ENCODE measurements at regions not wholly inside any gene's neighbourhood (a gene's known extent, or its start where the extent isn't known, plus 50 kb on each side); places are given as distances from the start of the nearest gene placed in this dataset.

GRCh38 chr5:56512313-56512996 is 279.3 kb upstream of the ANKRD55 start:
- no peak for DNase-seq

DNA sequence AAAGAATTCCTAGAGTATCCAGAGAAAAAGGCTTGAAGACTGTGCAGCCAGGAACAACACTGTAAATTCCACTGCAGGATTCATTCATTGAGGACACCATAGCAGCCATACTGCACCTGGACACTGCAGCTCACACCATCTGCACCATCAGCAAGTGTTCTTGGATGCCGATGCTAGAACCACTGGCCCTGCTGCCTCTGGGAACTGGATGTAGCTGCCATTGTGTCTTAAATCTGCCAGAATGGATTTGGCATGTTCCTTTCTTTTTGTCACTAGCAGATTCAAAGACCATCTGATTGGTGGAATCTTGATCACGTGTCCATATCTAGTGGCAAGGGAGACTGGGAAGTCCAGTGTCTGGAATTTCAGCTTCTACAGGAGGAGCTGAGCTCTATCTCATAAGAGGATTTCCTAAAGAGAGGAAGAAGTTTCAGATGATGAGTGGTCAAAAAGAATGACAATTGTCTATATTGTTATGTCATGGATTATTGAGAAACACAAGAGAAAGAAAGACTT is 278.3 kb upstream of the ANKRD55 start:
- DNase-seq: no peak

DNA sequence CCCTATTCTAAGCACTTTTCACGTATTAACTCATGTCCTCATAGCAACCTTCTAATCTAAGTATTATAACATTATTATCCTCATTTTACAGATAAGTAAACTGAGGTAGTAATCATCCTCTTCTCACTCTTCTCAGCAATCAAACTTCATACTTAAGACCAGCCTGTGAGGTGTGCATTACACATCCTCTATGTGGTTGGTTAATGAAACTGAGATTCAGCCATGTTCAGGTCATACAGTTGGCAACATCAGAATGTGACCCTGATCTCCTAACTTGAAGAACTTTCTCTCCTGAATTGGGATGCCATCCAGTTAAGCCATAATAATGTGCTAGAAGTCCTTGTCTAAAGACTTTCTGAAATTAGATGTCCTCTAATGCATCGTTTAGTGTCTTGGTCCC is 275.1 kb upstream of the ANKRD55 start:
- no peak for DNase-seq

- DNase-seq: no peak
Measured at GRCh38 chr5:56507351-56507930, 274.3 kb upstream of the ANKRD55 start.

DNA sequence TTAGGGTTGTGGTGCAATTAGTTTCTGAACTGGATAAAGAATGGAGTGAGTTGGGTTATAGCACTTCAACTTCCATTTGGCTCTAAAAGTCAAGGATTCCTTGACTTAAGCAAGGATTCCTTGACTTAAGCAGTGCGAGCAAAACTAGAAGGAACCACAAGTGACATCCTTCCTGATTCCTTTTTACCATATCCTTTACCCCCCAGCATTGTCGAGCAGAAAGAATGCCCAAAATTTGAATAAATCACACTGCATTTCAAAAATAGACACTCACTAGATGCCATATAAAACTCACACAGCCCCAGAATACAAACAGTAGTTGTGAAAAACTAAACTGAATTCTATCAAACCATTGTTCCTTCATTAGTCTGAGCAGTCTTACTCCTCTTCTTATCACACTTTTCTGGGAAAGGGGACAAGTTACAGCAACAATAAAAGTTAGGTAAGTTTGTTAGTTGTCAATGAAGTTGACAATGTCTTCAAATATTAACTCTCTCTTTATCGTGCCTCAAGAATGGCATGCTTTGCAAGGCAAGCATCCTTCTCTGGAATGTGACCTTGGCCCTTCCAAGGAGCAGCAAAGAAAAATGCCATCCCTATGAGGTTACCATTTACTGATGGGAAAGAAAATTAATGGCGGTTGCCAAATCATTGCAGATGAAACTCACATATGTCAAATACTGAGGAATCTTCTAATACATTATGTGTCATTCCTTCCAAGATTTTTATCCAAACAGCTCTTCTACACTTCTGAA is 273.3 kb upstream of the ANKRD55 start:
- no peak for DNase-seq

DNA sequence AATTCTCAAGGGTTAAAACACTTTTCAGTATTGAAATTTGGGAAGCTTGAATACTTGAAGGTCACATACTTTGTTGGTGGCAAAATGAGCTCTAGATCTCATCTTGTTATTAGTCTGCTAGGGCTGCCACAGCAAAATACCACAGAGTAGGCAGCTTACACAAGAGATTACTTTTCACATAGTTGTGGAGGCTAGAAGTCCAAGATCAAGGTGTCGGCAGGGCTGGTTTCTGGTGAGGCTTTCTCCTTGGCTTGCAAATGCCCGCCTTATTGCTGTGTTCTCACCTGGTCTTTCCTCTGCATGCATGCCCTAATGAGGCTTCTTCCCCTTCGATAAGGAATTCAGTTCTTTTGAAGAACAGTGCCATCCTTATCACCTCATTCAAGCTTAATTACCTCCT is 270.8 kb upstream of the ANKRD55 start:
- DNase-seq: no peak

DNA sequence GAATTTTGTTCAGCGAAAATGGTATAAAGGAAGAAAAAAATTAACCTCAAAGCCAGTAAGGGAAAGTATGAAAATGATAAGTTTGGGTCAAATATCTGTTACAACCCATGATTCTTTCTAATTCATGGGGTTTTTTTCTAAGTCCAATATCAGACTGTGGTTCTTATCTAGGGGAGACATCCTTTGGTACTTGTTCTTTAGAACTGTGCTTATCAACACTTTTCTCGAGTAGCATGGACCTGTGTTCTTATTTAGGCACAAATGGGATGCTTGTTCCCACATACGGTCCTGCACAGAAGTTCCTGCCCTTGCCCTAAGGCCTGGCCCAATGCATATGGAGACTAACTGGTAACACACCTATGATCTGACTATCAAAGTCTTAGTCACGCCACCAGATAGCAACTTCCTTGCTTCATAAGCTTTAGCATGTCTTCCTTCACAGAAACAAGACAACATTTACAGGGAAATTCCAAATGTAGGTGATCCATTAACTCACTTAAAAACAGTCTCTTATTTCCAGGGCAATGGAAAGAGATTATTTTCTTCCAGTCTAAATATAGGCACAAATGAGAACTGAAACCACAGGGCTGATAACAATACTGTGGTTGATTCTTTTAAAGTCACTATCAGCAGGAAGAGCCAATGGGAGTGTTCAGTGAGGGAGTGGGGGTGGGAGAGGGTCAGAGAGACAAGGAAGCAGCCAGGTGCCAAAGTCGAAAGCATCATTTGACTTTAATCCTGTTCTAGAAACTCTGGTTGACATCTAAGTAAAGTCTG is 268.8 kb upstream of the ANKRD55 start:
- DNase-seq: no peak

DNA sequence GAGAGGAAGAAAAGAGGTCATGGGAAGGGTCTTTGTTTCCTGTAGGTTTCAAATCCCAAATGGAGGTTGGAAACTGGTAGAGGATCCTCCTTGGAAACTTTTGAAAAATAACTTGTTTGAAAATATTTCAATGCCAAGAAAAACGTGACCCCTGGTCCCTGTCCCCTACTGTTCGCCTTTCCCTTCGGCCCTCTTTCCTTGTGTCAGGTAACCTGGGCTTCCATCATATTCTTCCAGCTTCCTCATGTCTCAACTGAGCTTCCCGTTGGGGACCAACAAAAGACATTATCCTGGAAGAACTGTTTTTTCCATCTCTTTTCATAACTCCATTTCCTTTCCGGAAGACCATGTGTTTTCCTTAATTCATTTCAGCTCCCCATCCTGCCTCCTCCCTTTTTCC is 266.8 kb upstream of the ANKRD55 start:
- DNase-seq: no peak

DNA sequence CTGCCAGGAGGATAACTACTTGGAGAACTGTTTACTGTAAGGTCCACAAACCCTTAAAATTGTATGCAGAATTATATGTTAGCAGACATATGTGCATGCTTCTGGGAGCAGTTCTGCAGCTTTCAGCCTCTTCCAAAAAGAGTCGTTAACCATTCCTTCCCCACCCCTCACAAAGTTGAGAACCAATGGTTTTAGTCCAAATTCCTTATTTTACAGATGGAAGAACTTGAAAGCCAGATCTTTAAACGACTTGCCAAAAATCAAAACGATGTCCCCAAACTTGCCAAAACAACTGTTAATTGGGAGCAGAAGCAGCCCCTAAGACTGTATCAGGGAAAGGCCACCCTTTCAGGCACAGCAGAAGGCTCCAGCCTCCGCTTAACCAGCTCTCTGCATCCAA is 266.4 kb upstream of the ANKRD55 start:
- DNase-seq: no peak

DNA sequence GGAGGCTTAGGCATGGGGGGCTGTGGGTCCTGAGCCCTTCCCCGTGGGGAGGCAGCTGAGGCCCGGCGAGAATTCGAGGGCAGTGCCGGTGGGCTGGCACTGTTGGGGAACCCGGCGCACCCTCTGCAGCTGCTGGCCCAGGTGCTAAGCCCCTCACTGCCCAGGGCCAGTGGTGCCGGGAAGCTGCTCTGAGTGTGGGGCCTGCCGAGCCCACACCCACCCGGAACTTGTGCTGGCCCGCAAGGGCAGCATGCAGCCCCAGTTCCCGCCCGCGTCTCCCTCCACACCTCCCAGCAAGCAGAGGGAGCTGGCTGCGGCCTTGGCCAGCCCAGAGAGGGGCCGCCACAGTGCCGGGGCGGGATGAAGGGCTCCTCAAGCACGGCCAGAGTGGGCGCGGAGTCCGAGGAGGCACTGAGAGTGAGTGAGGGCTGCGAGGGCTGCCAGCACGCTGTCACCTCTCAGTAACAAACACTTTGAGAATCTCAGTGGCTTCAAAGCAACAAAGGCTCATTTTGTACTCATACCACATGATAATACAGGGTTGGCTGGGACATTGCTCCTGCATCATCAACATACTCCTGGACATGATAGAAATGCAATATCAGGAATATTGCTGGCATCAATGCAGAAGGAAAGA is 265.7 kb upstream of the ANKRD55 start:
- DNase-seq: no peak

DNA sequence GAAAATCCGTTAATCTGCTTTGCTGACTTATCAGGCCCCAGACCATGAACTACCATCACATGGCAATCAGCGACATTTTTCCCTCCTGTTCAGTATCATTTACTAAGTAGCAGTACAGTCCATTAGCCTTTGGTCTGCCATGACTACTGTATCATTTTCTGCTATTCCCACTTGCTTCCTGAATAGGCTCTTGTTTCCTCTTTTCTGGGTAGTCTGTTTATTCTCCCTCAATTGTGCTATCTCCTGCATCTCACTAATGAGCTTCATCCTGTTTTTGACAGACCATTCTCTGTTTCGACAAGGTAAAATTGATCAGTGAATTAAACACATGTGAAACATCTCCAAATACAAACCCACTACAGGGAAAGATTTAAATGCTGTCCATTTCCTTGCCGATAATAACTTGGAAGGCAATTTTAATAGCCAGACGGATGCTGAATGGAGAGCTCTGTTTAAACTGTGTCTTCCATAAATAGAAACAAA is 263.5 kb upstream of the ANKRD55 start:
- DNase-seq: peak; percentile 22

DNA sequence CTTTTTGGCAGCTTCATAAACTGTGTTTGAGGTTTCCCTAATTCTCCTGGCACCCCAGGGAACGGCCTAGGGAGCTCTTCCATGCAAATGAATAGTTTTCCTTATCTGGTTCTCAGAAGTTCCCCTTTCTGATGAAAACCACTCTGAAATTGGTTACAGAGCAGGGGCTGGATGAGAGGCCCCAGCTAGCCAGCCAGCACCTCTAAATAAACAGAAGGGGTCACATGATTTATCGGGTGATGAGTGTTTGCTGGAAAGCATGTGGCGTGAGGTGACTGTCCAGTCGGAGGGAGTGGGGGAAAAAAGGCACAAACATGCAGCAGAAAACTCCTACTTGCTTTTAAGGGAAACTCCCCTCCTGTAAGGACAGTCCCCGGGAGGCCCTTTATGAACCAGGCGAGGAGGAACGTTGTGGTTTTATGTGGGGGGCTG is 261.2 kb upstream of the ANKRD55 start:
- DNase-seq: no peak

- no peak for DNase-seq
Measured at GRCh38 chr5:56493766-56494165, 260.6 kb upstream of the ANKRD55 start.

GRCh38 chr5:56493308-56493707 is 260.2 kb upstream of the ANKRD55 start:
- DNase-seq: no peak

DNA sequence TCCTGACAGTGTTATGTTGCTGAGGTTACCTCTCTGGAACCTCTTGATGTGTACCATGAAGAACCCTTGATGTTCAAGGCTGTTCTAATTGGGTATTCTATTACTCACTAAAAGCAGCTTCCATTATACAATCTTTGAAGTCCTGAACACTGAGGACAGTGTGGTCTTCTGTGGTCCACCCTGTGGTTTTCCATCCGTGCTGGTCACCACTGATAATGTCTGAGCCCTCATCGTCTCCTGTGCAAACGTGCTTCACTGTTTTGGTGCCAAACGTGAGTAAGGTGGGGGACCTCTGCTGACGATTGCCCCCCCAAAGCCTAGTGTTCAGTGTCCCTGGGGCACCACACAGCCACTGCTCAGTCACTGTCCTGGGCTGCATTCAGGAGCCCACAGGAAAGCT is 259.7 kb upstream of the ANKRD55 start:
- DNase-seq: no peak

- no peak for DNase-seq
Measured at GRCh38 chr5:56490971-56491468, 257.9 kb upstream of the ANKRD55 start.

- DNase-seq: no peak
Measured at GRCh38 chr5:56489272-56489671, 256.1 kb upstream of the ANKRD55 start.

DNA sequence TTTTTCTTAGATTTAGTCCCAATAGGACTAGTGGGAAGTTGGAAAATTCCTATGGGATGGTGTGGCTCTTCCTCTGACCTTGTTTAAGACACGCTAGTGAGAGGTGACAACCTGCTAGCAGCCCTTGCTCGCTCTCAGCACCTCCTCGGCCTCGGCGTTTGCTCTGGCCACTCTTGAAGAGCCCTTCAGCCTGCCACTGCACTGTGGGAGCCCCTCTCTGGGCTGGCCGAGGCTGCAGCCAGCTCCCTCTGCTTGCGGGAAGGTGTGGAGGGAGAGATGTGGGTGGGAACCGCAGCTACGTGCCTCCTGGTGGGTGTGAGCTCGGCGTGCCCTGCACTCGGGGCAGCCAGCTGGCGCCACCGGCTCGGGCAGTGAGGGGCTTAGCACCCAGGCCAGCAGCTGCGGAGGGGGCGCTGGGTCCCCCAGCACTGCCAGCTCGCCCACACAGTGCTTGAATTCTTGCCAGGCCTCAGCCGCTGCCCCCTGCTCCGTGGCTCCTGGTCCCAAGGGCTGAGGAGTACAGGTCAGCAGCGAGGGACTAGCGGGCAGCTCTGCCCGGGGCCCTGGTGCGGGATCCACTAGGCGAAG is 254.5 kb upstream of the ANKRD55 start:
- DNase-seq: no peak

DNA sequence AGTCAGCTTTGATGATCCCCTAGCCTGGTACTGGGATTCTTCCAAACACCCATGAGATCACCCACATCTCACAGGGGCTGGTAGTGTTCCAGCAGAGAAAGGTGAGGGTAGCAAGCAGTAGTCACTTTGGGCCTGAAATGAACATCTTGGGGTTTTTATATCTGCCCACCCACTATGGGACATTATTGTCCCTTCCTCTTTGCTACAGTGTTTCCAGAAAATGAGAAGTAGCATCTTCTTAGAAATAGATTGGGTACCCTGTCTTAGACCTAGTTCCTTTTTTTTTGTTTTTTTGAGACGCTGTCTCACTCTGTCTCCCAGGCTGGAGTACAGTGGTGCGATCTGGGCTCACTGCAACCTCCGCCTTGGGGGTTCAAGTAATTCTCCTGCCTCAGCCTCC is 249.2 kb upstream of the ANKRD55 start:
- no peak for DNase-seq

- DNase-seq: peak; percentile 53
Measured at GRCh38 chr5:56481428-56482357, 248.6 kb upstream of the ANKRD55 start.

All from dermis blood vessel endothelial cell (primary cell).